HUES48 (cell line): ENCODE measurements at regions not wholly inside any gene's neighbourhood (a gene's known extent, or its start where the extent isn't known, plus 50 kb on each side); places are given as distances from the start of the nearest gene placed in this dataset.

Experiments used
- H3K27ac ChIP-seq: one replicate; pipeline ENCODE4 v1.7.0; 2013; ENCODE audit warnings: low read depth, low read length, inconsistent platforms
- H3K27me3 ChIP-seq: 2 replicates; pipeline ENCODE4 v1.6.1; 2013; ENCODE audit warnings: mild to moderate bottlenecking, low read length; ENCODE audit not compliant: control insufficient read depth, insufficient read depth
- H3K36me3 ChIP-seq: 2 replicates; pipeline ENCODE4 v1.6.1; 2013; ENCODE audit warnings: low read length; ENCODE audit not compliant: control insufficient read depth, insufficient read depth
- H3K4me1 ChIP-seq: 2 replicates; pipeline ENCODE4 v1.6.1; 2013; ENCODE audit warnings: mild to moderate bottlenecking, low read length; ENCODE audit not compliant: control insufficient read depth, insufficient read depth
- H3K4me3 ChIP-seq: 2 replicates; pipeline ENCODE4 v1.5.1; 2013; ENCODE audit warnings: mild to moderate bottlenecking, low read depth, low read length
- H3K9ac ChIP-seq: 2 replicates; pipeline ENCODE4 v1.6.1; 2013; ENCODE audit warnings: mild to moderate bottlenecking, low read depth, low read length, moderate library complexity
- H3K9me3 ChIP-seq: 2 replicates; pipeline ENCODE4 v1.6.1; 2013; ENCODE audit warnings: low read length; ENCODE audit not compliant: control insufficient read depth, insufficient read depth

GRCh38 chr22:48968201-48968959 is 859.3 kb downstream of the BRD1 start:
- Histone ChIP-seq H3K4me1 (peaks cover 6% of the 10 kb centered on the region), H3K9me3 (no peaks in the 10 kb centered on the region), H3K9ac (no peak overlapping the region), H3K4me3 (no peak overlapping the region), H3K27me3 (no peaks in the 10 kb centered on the region), H3K36me3 (no peaks in the 10 kb centered on the region), H3K27ac (no peak overlapping the region)

DNA sequence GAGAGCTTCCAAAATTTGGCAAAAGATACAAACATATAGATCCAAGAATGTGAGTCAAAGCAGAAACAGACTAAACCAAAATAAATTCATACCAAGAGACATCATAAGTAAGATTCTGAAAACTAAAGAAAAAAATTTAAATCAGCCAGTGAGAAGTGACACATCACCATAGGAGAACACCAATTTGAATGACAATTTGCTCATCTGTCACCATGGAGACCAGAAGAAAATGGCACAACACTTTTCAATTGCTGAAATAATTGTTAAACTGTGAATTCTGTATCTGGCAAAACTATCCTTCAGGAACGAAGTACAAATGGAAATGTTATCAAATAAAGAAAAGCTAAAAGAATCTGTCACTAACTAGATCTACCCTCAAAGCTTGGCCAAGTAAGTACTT is 864.3 kb downstream of the BRD1 start:
- H3K4me3 ChIP-seq, result no peak overlapping the region; the same call in 1 of the 2 replicates
- H3K9me3 ChIP-seq, result no peaks in the 10 kb centered on the region

DNA sequence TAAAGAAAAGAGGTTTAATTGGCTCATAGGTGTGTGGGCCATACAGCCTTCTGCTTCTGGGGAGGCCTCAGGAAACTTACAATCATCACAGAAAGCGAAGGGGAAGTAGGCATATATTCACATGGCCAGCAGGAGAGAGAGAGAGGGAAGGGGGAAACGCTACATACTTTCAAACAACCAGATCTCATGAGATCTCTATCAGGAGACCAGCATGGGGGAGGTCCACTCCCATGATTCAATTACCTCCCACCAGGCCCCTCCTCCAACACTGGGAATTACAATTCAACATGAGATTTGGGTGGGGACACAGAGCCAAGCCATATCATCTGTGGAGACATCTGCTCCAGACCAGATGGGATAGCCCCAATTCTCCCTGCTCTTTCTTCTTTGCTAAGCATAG is 866.0 kb downstream of the BRD1 start:
- H3K4me3 ChIP-seq, result no peak overlapping the region
- H3K36me3 ChIP-seq, result no peaks in the 10 kb centered on the region
- peaks cover 24% of the 10 kb centered on the region for H3K4me1 ChIP-seq
- H3K9ac ChIP-seq, result no peak overlapping the region
- H3K27ac ChIP-seq, result no peak overlapping the region
- no peaks in the 10 kb centered on the region for H3K27me3 ChIP-seq
- no peaks in the 10 kb centered on the region for H3K9me3 ChIP-seq

More for the DNA sequence above, 864.3 kb downstream of the BRD1 start:
- Histone ChIP-seq H3K27ac (peak overlapping the region; percentile 11), H3K9ac (no peak overlapping the region), H3K27me3 (no peaks in the 10 kb centered on the region), H3K36me3 (no peaks in the 10 kb centered on the region), H3K4me1 (peaks cover 24% of the 10 kb centered on the region)

- Histone ChIP-seq H3K27me3 (no peaks in the 10 kb centered on the region), H3K9me3 (no peaks in the 10 kb centered on the region), H3K27ac (peak overlapping the region; percentile 6), H3K36me3 (no peaks in the 10 kb centered on the region), H3K9ac (no peak overlapping the region), H3K4me3 (no peak overlapping the region), H3K4me1 (peaks cover 24% of the 10 kb centered on the region)
Measured at GRCh38 chr22:48960980-48961660, 866.6 kb downstream of the BRD1 start.

DNA sequence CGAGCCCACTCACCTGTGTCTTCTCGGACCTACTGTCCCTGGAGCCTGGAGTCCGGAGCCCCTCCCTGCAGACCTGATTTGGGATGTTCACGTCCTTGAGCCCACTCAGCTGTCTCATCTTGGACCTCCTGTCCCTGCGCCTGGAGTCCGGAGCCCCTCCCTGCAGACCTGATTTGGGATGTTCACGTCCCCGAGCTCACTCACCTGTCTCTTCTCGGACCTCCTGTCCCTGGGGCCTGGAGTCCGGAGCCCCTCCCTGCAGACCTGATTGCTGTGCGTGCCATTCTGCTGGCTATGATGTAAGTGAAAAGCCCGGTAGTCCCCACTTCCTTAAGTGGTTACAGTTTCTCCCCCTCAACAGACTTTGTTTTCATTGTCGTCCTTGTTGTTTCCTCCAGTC is 867.1 kb downstream of the BRD1 start:
- H3K4me1 ChIP-seq, result peaks cover 24% of the 10 kb centered on the region
- H3K36me3 ChIP-seq, result no peaks in the 10 kb centered on the region
- H3K27me3 ChIP-seq, result no peaks in the 10 kb centered on the region
- H3K9ac ChIP-seq, result no peak overlapping the region
- H3K4me3 ChIP-seq, result no peak overlapping the region
- H3K9me3 ChIP-seq, result no peaks in the 10 kb centered on the region
- no peak overlapping the region for H3K27ac ChIP-seq

DNA sequence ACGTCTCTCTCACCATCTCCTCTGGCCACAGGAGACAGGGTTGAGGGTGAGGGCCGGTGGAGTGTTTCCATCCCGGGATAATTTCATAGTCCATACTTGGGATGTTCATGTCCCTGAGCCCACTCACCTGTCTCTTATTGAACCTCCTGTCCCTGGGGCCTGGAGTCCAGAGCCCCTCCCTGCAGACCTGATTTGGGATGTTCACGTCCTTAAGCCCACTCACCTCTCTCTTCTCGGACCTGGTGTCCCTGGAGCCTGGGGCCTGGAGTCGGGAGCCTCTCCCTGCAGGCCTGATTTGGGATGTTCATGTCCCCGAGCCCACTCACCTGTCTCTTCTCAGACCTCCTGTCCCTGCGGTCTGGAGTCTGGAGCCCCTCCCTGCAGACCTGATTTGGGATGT is 868.2 kb downstream of the BRD1 start:
- Histone ChIP-seq H3K27me3 (no peaks in the 10 kb centered on the region), H3K9me3 (no peaks in the 10 kb centered on the region), H3K4me1 (peaks cover 24% of the 10 kb centered on the region), H3K27ac (no peak overlapping the region), H3K4me3 (no peak overlapping the region), H3K9ac (no peak overlapping the region), H3K36me3 (no peaks in the 10 kb centered on the region)

- Histone ChIP-seq H3K36me3 (no peaks in the 10 kb centered on the region), H3K27ac (no peak overlapping the region), H3K4me1 (peaks cover 13% of the 10 kb centered on the region), H3K4me3 (no peak overlapping the region), H3K27me3 (no peaks in the 10 kb centered on the region), H3K9me3 (no peaks in the 10 kb centered on the region), H3K9ac (no peak overlapping the region)
Measured at GRCh38 chr22:48957987-48958321, 869.7 kb downstream of the BRD1 start.

GRCh38 chr22:48957311-48957986 is 870.2 kb downstream of the BRD1 start:
- Histone ChIP-seq H3K27me3 (no peaks in the 10 kb centered on the region), H3K9me3 (no peaks in the 10 kb centered on the region), H3K4me1 (peaks cover 8% of the 10 kb centered on the region)

DNA sequence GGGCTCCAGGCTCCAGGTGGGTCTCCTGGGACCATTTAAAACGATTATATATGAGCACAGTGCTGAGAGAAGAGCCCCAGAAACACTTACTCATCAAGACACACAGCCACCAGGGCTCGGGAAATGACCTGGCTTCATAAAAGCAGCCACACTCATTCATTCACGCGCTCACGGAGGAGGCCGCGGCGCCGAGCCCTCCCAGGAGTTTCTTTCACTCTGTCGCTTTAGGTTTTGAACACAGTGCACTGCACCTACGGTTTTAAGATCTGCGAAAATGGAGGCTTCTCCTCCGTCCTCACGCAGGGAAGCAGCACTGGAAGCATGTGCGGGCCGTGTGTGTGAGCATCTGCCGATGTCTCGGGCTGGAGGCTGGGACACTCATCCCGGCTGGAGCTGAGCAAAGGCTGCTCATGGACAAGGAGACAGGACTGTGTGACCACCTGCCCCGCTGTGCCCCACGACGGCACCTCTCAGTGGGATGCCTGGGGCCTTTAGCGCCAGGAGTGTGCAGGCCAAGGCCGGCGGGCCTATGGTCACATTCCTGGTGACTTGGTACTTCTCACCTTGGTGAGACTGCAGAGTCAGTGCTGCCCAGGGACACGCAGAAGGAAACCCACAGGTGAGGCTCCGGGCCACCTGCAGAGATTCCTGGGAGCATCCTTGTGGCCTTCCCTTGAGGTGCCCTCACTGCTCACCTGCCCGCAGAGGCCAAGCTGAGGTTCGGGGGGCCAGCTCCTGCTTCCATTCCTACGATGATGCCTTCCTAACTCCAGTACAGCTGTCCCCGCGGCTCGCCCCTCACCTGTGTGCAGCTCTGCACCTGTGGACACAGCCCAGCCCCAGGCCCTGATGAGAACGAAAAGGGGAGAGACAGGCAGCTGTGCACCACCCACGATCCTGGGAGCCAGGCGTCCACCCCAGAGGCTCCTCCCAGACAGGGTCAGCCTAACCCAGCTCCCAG is 872.0 kb downstream of the BRD1 start:
- Histone ChIP-seq H3K9ac (no peak overlapping the region), H3K4me1 (peaks cover under 1% of the 10 kb centered on the region), H3K4me3 (no peak overlapping the region), H3K27ac (no peak overlapping the region), H3K36me3 (no peaks in the 10 kb centered on the region), H3K9me3 (no peaks in the 10 kb centered on the region), H3K27me3 (no peaks in the 10 kb centered on the region)

More at GRCh38 chr22:48957311-48957986, 870.2 kb downstream of the BRD1 start:
- Histone ChIP-seq H3K36me3 (no peaks in the 10 kb centered on the region), H3K9ac (no peak overlapping the region), H3K27ac (no peak overlapping the region), H3K4me3 (no peak overlapping the region)

GRCh38 chr22:48954781-48955311 is 872.8 kb downstream of the BRD1 start:
- Histone ChIP-seq H3K9me3 (no peaks in the 10 kb centered on the region), H3K27me3 (no peaks in the 10 kb centered on the region), H3K9ac (no peak overlapping the region), H3K4me3 (no peak overlapping the region), H3K4me1 (no peaks in the 10 kb centered on the region), H3K36me3 (no peaks in the 10 kb centered on the region), H3K27ac (no peak overlapping the region)
